Left lung (tissue), 4 donors: ENCODE measurements at regions not wholly inside any gene's neighbourhood (a gene's known extent, or its start where the extent isn't known, plus 50 kb on each side); places are given as distances from the start of the nearest gene placed in this dataset.

ENCODE experiments used
- ATAC-seq: fragments of 200-7000 bp; cut with Tn5 transposase; one replicate; pipeline ENCODE4 v1.9.1; 2020; ENCODE audit warnings: moderate library complexity
- DNase-seq, 4 donors: peaks; one replicate each; pipeline ENCODE4 v3.0.0-alpha.2; 2013 to 2020
- H3K27ac ChIP-seq, 2 donors: fragments of 200-600 bp; sonication (generic) in 1 of 2; one replicate each; pipeline versions ENCODE4 v1.5.0 to v1.8.0; 2020 to 2021
- H3K27me3 ChIP-seq, 2 donors: fragments of 200-600 bp; sonication (generic) in 1 of 2; one replicate each; pipeline versions ENCODE4 v1.5.0 to v1.8.0; 2020 to 2021
- H3K36me3 ChIP-seq, 2 donors: fragments of 200-600 bp; sonication (generic) in 1 of 2; one replicate each; pipeline versions ENCODE4 v1.5.0 to v1.8.0; 2020 to 2021
- H3K4me1 ChIP-seq, 2 donors: fragments of 200-600 bp; one replicate each; pipeline ENCODE4 v1.8.0; 2021
- H3K4me3 ChIP-seq, 2 donors: fragments of 200-600 bp; sonication (generic) in 1 of 2; one replicate each; pipeline versions ENCODE4 v1.5.0 to v1.8.0; 2020 to 2021; ENCODE audit warnings: mild to moderate bottlenecking in 1 of 2
- H3K9me3 ChIP-seq, 2 donors: fragments of 200-600 bp; sonication (generic) in 1 of 2; one replicate each; pipeline versions ENCODE4 v1.5.0 to v1.8.0; 2020 to 2021
- intact Hi-C, 2 donors: fragments of 100-400 bp; cut with DNase I; formaldehyde crosslinking; loops; one replicate each; pipeline versions ENCODE4 v1.11.2 to v1.14.2; 2022
- TF ChIP-seq, protein P1 (sequence below), 2 donors: fragments of 200-600 bp; sonication (generic) in 1 of 2; IDR thresholded peaks; one replicate each; pipeline versions ENCODE4 v1.5.0 to v1.8.0; 2021; ENCODE audit warnings: antibody characterized with exemption in 2 of 2
- donor health status: DM: no; HTN: yes; CAD: no.
- donor health status: DM: no; HTN: no; CAD: no.

DNA sequence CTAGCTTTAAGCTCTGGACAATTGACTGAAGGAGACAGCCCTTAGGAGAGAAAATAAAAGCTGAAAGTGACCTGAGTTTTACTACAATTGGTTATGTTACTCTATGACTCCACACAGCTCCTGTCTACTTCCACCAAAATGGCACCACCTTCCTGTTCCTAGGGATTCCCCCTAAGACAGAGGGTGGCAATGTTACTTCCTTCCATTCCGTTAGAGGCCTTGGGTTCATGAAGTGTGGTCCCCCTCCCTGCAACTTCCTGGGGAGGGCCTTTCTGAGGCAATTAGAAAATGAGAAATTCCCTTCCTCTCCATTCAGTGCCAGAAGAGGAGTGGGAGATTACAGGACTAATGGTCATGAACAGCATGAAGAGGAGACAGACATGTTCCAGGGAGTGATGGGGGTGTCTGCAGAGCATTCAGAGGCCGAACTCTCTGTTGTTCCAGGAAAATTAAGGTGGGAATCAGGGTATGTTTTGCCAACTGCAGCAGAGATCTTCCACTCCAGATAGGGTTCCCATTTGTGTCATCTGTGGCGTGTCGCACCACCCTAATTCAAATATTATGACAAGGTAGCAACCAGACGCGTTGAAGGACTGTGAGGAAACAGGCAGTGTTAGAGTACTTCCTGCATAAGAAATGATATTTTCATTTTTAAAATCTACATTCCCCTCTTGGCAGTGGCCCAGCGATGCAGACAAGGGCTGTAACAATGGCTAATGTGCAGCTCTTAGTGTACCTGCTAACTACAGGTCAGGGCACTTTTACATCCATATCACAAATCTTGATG, 53.1 kb upstream of the TRIM67 start:
- DNase-seq (no peak), ATAC-seq (no peak)
- Histone ChIP-seq H3K4me3 (no peak overlapping the region), H3K9me3 (peaks cover 0 to 3% of the 10 kb centered on the region in 2 donors), H3K36me3 (no peaks in the 10 kb centered on the region), H3K27ac (no peak overlapping the region), H3K4me1 (no peaks in the 10 kb centered on the region), H3K27me3 (no peaks in the 10 kb centered on the region)
- intact Hi-C loops, result no loop called here
- TF ChIP-seq, protein P1, sequence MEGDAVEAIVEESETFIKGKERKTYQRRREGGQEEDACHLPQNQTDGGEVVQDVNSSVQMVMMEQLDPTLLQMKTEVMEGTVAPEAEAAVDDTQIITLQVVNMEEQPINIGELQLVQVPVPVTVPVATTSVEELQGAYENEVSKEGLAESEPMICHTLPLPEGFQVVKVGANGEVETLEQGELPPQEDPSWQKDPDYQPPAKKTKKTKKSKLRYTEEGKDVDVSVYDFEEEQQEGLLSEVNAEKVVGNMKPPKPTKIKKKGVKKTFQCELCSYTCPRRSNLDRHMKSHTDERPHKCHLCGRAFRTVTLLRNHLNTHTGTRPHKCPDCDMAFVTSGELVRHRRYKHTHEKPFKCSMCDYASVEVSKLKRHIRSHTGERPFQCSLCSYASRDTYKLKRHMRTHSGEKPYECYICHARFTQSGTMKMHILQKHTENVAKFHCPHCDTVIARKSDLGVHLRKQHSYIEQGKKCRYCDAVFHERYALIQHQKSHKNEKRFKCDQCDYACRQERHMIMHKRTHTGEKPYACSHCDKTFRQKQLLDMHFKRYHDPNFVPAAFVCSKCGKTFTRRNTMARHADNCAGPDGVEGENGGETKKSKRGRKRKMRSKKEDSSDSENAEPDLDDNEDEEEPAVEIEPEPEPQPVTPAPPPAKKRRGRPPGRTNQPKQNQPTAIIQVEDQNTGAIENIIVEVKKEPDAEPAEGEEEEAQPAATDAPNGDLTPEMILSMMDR (IDR thresholded peaks at IDR 0.05), result no peak

DNA sequence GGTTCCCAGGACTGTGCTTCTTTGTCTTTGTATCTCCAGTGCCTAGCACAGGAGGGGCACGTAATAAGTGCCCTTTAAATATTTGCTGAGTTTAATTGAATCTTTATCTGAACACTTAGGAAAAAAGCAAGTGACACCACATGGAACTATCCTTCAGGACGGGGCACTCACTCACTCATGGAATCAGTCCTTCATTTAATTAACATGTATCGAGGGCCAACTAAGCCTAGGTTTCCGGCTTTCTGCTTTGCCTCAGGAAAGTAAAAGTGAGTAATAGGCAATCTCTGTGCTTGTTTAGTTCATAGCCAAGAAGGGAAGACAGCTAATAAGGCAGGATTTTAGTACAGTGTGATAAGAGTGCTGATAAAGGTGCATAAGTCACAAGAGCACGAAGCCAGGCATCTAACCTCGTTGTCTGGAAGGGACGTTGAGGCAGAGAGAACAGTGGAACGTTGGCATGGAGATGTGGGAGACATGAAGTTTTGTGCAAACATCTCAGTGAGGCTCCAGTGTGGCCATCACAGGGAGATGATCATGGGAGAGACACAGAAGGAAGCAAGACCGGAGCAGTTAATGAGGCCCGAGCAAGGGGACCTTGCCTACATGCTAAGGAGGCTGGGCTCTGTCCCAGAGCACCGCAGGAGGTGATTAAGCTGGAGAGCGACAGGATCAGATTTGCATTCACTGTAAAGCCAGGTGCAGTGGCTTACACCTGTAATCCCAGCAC, 54.1 kb upstream of the TRIM67 start:
- DNase-seq, result no peak
- Histone ChIP-seq H3K4me3 (no peak overlapping the region), H3K27ac (no peak overlapping the region), H3K36me3 (no peaks in the 10 kb centered on the region), H3K9me3 (peaks cover 0 to 3% of the 10 kb centered on the region in 2 donors), H3K4me1 (no peaks in the 10 kb centered on the region), H3K27me3 (no peaks in the 10 kb centered on the region)
- no peak for ATAC-seq
- TF ChIP-seq, protein P1 (IDR thresholded peaks at IDR 0.05), result no peak
- intact Hi-C loops, result no loop called here

- H3K4me3 ChIP-seq, result no peak overlapping the region
- no peak overlapping the region for H3K27ac ChIP-seq
- TF ChIP-seq, protein P1 (IDR thresholded peaks at IDR 0.05), result no peak
- ATAC-seq (no peak), DNase-seq (no peak)
- H3K36me3 ChIP-seq, result no peaks in the 10 kb centered on the region
- peaks cover 0 to 2% of the 10 kb centered on the region in 2 donors for H3K9me3 ChIP-seq
- no peaks in the 10 kb centered on the region for H3K27me3 ChIP-seq
- intact Hi-C loops, result no loop called here
- no peaks in the 10 kb centered on the region for H3K4me1 ChIP-seq
Measured at GRCh38 chr1:231107151-231107550, 54.7 kb upstream of the TRIM67 start.

- intact Hi-C loops, result no loop called here
- DNase-seq (peak in 1 of 4 donors; percentile 53), ATAC-seq (peak; percentile 32)
- H3K9me3 ChIP-seq, result no peaks in the 10 kb centered on the region
- H3K4me3 ChIP-seq, result no peak overlapping the region
- no peaks in the 10 kb centered on the region for H3K4me1 ChIP-seq
- TF ChIP-seq, protein P1 (IDR thresholded peaks at IDR 0.05), result no peak
- no peaks in the 10 kb centered on the region for H3K27me3 ChIP-seq
- no peak overlapping the region for H3K27ac ChIP-seq
- no peaks in the 10 kb centered on the region for H3K36me3 ChIP-seq
Measured at GRCh38 chr1:231106347-231106746, 55.5 kb upstream of the TRIM67 start.

GRCh38 chr1:231104917-231105316, 56.9 kb upstream of the TRIM67 start:
- H3K27ac ChIP-seq, result no peak overlapping the region
- no peaks in the 10 kb centered on the region for H3K9me3 ChIP-seq
- H3K4me1 ChIP-seq, result no peaks in the 10 kb centered on the region
- no peaks in the 10 kb centered on the region for H3K27me3 ChIP-seq
- intact Hi-C loops, result no loop called here
- TF ChIP-seq, protein P1 (IDR thresholded peaks at IDR 0.05), result no peak
- H3K36me3 ChIP-seq, result no peaks in the 10 kb centered on the region
- no peak for ATAC-seq
- DNase-seq, result no peak
- H3K4me3 ChIP-seq, result no peak overlapping the region
